ENCODE measurements at regions not wholly inside any gene's neighbourhood (a gene's known extent, or its start where the extent isn't known, plus 50 kb on each side); places are given as distances from the start of the nearest gene placed in this dataset.

GRCh38 chr3:18217507-18218174, 207.5 kb downstream of the SATB1 start:
- TF ChIP-seq POLR2A (IDR thresholded peaks at IDR 0.05) = no peak
- TF ChIP-seq CTCF (IDR thresholded peaks at IDR 0.05) = no peak
